ENCODE measurements at regions not wholly inside any gene's neighbourhood (a gene's known extent, or its start where the extent isn't known, plus 50 kb on each side); places are given as distances from the start of the nearest gene placed in this dataset.

DNA sequence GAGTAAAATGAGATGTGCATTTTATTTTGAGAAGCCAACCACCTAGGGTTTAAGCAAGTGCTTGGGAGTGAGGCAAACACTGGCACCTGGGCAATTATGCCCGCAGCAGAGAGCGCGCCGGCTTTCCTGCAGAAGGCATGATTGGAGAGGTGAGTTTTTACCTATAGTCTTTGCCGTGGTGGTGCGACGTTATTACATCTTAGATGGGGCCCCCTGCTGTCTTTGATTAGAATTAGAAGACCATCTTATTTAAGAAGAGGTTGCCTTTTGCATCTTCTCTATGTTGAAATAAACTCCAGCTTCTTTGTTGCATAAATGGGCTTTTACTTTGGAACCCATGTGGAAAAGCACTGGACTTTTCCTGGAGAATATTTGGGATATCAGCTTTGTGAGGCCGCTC is 409.5 kb downstream of the GLRX3 start:
- Histone ChIP-seq H3K27me3 (peaks cover 0 to 33% (median 0%) of the 10 kb centered on the region in 4 donors), H3K4me3 (no peak overlapping the region), H3K4me1 (no peaks in the 10 kb centered on the region), H3K36me3 (no peaks in the 10 kb centered on the region), H3K9me3 (no peaks in the 10 kb centered on the region), H3K27ac (no peak overlapping the region)
- DNase-seq, result no peak
- no peak for TF ChIP-seq POLR2A (IDR thresholded peaks at IDR 0.05)
- TF ChIP-seq, protein P1, sequence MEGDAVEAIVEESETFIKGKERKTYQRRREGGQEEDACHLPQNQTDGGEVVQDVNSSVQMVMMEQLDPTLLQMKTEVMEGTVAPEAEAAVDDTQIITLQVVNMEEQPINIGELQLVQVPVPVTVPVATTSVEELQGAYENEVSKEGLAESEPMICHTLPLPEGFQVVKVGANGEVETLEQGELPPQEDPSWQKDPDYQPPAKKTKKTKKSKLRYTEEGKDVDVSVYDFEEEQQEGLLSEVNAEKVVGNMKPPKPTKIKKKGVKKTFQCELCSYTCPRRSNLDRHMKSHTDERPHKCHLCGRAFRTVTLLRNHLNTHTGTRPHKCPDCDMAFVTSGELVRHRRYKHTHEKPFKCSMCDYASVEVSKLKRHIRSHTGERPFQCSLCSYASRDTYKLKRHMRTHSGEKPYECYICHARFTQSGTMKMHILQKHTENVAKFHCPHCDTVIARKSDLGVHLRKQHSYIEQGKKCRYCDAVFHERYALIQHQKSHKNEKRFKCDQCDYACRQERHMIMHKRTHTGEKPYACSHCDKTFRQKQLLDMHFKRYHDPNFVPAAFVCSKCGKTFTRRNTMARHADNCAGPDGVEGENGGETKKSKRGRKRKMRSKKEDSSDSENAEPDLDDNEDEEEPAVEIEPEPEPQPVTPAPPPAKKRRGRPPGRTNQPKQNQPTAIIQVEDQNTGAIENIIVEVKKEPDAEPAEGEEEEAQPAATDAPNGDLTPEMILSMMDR (IDR thresholded peaks at IDR 0.05), result no peak
- WGBS, 2 donors, result 55 to 59% methylated on average over 7 to 8 of the region's 8 CpGs
- intact Hi-C loops (cut with DNase I), result no loop called here

GRCh38 chr10:130546841-130547240 is 410.6 kb downstream of the GLRX3 start:
- no peak for DNase-seq
- no peak overlapping the region for H3K27ac ChIP-seq
- no peaks in the 10 kb centered on the region for H3K4me1 ChIP-seq
- H3K4me3 ChIP-seq, result no peak overlapping the region
- H3K9me3 ChIP-seq, result no peaks in the 10 kb centered on the region
- 76% methylated on average over 5 of the region's 7 CpGs; no CpG with 5 or more reads in 1 of the 2 donors for WGBS, 2 donors
- no peaks in the 10 kb centered on the region for H3K36me3 ChIP-seq
- intact Hi-C loops (cut with DNase I), result no loop called here
- no peak for TF ChIP-seq POLR2A (IDR thresholded peaks at IDR 0.05)
- TF ChIP-seq, protein P1 (IDR thresholded peaks at IDR 0.05), result no peak
- peaks cover 0 to 38% (median 0%) of the 10 kb centered on the region in 4 donors for H3K27me3 ChIP-seq

GRCh38 chr10:130547368-130547767 is 411.2 kb downstream of the GLRX3 start:
- intact Hi-C loops (cut with DNase I), result no loop called here

DNA sequence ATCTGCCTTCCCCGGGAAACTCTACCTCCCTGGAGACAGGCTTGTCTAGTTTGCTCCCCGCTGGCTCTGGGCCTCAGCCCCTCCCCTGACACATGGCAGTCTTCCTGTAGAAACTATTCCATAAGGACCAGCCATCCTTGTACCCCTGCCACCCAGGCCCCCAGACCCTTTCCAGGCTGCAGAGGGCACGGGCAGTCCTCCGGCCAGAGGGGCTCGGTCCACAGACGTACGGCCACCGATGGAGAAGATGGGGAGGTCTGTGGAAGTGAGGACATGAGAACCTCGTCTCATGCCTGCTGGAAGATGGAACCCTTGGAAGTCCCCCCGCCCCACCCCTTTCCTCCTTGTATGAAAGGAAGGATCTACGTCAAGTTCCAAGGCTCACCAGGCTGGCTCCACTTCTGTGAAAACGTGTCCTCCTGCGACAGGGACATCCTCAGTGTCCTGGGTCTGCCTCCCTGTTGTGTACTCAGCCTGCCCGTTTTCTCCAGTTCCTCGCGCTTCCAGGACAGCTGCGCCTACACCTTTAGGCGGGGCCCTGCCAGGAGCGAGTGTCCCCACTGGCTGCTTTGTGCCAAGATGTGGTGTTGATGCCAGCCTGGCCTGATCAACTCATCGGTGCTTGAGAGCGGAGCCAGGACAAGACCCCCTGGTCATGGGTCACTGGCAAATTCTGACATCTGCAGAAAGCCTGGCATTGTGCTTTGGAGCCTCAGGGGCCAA is 414.9 kb downstream of the GLRX3 start:
- DNase-seq, result no peak
- no peaks in the 10 kb centered on the region for H3K9me3 ChIP-seq
- WGBS, 2 donors, result 53 to 81% methylated on average over 4 to 12 of the region's 21 CpGs
- TF ChIP-seq POLR2A (IDR thresholded peaks at IDR 0.05), result no peak
- TF ChIP-seq, protein P1 (IDR thresholded peaks at IDR 0.05), result no peak
- H3K4me3 ChIP-seq, result no peak overlapping the region
- H3K27me3 ChIP-seq, result peaks cover 0 to 17% (median 0%) of the 10 kb centered on the region in 4 donors
- no peaks in the 10 kb centered on the region for H3K36me3 ChIP-seq
- H3K4me1 ChIP-seq, result no peaks in the 10 kb centered on the region
- intact Hi-C loops (cut with DNase I), result no loop called here
- no peak overlapping the region for H3K27ac ChIP-seq

More at GRCh38 chr10:130547368-130547767, 411.2 kb downstream of the GLRX3 start:
- no peak overlapping the region for H3K27ac ChIP-seq
- H3K36me3 ChIP-seq, result no peaks in the 10 kb centered on the region
- DNase-seq, result no peak
- WGBS, 2 donors, result 36 to 53% methylated on average over 4 of the region's 4 CpGs
- no peak overlapping the region for H3K4me3 ChIP-seq
- H3K9me3 ChIP-seq, result no peaks in the 10 kb centered on the region
- no peak for TF ChIP-seq POLR2A (IDR thresholded peaks at IDR 0.05)
- TF ChIP-seq, protein P1 (IDR thresholded peaks at IDR 0.05), result no peak
- peaks cover 0 to 38% (median 0%) of the 10 kb centered on the region in 4 donors for H3K27me3 ChIP-seq
- no peaks in the 10 kb centered on the region for H3K4me1 ChIP-seq

GRCh38 chr10:130551676-130552075 is 415.5 kb downstream of the GLRX3 start:
- H3K36me3 ChIP-seq, result no peaks in the 10 kb centered on the region
- H3K27me3 ChIP-seq, result peaks cover 0 to 15% (median 0%) of the 10 kb centered on the region in 4 donors
- H3K9me3 ChIP-seq, result no peaks in the 10 kb centered on the region
- WGBS, 2 donors, result 83 to 85% methylated on average over 5 to 7 of the region's 7 CpGs
- H3K4me1 ChIP-seq, result no peaks in the 10 kb centered on the region
- intact Hi-C loops (cut with DNase I), result no loop called here
- no peak overlapping the region for H3K4me3 ChIP-seq
- TF ChIP-seq, protein P1 (IDR thresholded peaks at IDR 0.05), result no peak
- no peak for TF ChIP-seq POLR2A (IDR thresholded peaks at IDR 0.05)
- H3K27ac ChIP-seq, result no peak overlapping the region
- DNase-seq, result no peak
